GM21423 (cell line): ENCODE measurements at regions not wholly inside any gene's neighbourhood (a gene's known extent, or its start where the extent isn't known, plus 50 kb on each side); places are given as distances from the start of the nearest gene placed in this dataset.

Experiments
- ATAC-seq: cut with Tn5 transposase; IDR thresholded peaks from one replicate; pipeline ENCODE4 v1.9.1; 2021; ENCODE audit warnings: mild to moderate bottlenecking, moderate library complexity; ENCODE audit not compliant: unreplicated experiment

GRCh38 chr22:34879001-34879400 is 187.0 kb upstream of the ISX start:
- no peak for ATAC-seq

DNA sequence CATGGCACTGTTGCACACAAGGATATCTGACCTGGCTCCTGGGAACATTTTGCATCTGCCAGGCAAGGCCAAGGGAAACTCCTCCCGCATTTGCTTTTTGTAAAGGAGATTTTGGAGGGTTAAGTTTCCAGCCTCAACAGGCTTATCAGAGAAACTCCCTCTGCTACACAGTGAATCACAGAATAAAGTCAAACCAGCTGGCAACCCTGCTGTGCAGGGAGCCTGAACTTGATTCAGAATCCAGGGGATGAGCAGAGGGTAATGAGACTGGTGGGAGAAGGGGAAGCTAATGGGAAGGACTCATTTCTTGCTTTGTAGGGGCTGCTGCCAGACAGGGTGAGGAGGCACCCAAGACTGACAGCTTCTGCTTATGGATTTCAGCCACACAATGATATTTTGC is 185.3 kb upstream of the ISX start:
- ATAC-seq: no peak

DNA sequence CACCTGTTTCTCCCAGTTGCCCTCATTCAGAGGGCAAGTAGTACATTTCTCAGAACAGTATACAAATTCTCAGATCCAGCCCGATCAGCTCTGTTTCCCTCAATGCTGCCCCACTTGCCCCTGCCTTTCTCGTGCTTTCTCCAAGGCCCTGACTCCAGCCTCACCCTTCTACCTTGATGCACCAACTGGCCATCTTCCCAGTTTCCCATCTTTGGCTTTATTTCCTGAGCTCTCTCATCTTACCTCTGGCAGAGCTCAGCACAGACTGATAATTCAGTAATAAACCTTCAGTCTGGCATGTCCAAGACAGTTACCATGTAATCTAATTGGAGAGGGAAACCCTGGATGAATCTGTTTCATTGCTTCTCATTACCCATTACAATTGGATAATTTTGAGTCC is 184.5 kb upstream of the ISX start:
- no peak for ATAC-seq

DNA sequence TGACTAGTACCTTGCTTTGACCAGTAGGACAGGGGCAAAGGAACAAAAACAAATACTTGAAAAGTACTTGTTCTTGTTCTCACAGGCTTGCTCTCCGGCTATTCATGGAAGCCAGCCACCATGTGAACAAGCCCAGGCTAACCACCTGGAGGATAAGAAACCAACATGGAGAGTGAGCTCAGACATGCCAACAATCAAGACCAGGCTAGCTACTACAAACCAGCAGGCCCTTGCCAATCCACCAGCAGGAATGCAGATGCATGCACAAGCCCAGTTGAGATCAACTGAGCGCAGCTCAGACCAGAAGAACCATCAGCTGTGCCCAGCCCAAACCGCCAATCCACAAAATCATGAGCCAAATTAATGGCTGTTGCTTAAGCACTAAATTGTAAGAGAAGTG is 180.1 kb upstream of the ISX start:
- no peak for ATAC-seq

DNA sequence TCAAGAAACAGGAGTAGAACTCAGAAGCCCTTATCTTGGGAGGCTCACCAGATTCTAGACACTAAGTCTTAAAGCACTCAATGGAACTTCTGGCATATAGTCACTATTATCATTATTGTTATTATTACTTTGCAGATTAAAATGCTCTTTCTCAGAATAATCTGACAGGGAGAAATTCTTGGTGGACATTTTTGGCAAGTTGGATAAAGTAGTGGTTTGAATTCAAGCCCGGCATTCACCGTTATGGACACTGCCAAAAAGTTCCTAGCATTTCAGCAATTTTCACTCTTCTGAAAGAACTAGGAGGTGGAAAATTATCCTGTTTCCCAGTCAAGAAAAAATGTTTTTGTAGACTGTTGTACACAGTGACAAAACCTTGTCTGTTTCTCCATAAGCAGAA is 179.6 kb upstream of the ISX start:
- no peak for ATAC-seq

- no peak for ATAC-seq
Measured at GRCh38 chr22:34886812-34887211, 179.1 kb upstream of the ISX start.

GRCh38 chr22:34897126-34897525 is 168.8 kb upstream of the ISX start:
- ATAC-seq: no peak

DNA sequence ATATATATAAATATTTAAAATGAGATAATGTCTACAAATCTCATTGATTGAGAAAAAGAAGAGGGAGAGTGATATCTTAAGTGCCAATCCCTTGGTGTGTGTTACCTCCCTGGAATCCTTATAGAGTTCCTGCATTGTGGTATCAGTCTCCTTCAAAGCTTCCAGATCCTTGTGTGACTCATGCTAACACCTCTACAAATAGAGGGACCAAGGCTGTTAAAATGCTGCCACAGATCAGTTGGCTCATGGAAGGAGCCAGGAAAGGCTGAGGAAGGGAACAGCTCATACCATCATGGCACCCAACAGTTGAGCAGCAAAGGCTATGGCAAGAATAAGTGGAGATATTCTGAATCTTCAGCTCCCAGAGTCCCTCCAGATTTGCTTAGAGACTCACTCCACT is 163.6 kb upstream of the ISX start:
- ATAC-seq: no peak

DNA sequence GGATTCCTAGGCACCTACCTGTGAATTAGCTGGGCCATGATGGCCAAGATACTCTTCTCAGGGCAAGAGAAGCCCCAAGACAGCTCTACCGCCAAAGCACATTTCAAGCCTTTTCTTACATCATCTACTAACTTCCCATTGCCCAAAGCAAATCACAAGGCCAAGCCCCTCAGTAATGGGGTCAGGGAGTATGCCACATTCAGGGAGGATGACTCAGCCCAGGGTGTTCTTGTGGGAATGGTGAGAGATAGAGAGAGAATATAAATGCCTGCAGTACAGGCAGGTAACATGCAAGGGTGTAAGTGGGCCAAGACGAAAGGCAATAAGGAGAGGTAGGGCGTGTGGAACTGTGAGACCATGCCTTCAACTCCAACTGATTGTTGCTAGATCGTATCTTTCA is 162.5 kb upstream of the ISX start:
- no peak for ATAC-seq

DNA sequence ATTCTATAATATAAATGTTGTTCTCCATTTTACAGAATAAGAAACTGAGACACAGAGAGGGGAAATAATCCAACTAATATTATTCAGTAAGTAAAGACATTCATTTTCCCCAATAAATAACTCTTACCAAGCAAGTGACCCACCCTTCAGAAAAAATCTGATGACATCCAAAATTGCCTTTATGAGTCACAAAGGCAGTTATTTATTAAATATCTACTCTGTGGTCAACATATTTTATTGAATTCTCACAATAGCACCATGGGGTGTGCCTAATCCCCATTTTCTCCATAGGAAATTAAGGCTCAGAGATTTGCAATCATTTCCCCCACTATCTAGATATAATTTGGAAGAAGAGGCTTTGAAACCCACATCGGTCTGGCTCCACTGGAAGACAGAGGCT is 161.5 kb upstream of the ISX start:
- ATAC-seq: no peak

- no peak for ATAC-seq
Measured at GRCh38 chr22:34913826-34914225, 152.1 kb upstream of the ISX start.

GRCh38 chr22:34914846-34915245 is 151.1 kb upstream of the ISX start:
- no peak for ATAC-seq

- ATAC-seq: no peak
Measured at GRCh38 chr22:34917239-34917638, 148.7 kb upstream of the ISX start.

DNA sequence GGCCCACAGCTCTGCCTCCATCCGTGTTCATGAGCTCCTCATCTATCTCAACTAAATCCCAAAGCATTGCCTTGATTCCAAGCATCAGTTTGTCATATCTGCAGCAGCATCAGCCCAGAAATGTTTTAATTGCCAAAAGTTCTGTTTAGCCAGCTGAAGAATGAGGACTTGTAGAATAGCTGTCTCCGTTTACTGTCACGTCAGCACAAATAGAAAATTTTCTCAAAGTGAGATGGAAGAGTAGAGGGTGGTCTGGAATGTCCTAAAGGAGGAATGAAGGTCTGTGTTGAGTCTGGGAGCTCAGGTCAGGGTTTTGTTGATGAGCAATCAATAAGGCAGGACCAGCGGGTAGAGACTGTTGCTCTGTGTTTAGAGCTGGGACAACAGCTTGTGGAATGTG is 134.9 kb upstream of the ISX start:
- ATAC-seq: no peak

DNA sequence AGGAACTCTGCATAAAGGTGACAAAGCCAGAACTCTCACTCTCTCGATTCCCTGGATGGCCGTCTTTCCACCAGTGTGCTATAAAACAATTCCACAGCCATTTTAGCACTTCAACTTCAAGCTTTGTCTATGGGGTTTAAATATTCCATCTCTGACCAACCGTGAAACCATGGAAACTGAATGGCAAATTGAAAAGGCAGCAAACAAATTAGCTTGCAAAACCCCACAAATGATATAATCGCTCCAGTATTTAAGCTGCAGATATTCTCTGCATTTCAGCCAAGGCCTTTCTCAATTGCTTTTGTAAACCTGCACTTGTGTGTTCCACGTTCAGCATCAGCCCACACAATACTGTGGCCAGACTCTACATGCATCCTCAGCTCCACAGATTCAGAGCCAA is 131.7 kb upstream of the ISX start:
- ATAC-seq: no peak

GRCh38 chr22:34943830-34944229 is 122.1 kb upstream of the ISX start:
- no peak for ATAC-seq

- ATAC-seq: no peak
Measured at GRCh38 chr22:34946339-34946985, 119.5 kb upstream of the ISX start.

- ATAC-seq: no peak
Measured at GRCh38 chr22:34950489-34950888, 115.5 kb upstream of the ISX start.

DNA sequence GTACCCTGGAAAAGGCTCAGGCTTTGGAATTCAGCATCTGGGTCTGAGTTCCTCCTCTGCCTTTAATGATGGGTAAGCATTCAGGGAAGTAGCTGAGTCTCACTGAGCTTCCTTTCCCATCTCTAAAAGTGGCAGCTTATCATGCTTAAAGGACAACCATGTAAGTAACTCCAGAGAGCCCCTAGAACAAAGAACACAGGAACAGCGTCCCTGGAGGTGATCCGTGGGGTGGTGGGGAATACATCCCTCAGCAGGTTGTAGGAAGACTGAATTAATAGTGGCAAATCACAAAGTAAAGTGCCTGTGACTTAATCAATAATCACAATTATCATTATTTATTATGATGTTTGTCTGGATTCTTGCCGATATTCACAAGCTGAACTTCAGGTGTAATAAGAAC is 114.7 kb upstream of the ISX start:
- ATAC-seq: no peak

- no peak for ATAC-seq
Measured at GRCh38 chr22:34960005-34960404, 106.0 kb upstream of the ISX start.

DNA sequence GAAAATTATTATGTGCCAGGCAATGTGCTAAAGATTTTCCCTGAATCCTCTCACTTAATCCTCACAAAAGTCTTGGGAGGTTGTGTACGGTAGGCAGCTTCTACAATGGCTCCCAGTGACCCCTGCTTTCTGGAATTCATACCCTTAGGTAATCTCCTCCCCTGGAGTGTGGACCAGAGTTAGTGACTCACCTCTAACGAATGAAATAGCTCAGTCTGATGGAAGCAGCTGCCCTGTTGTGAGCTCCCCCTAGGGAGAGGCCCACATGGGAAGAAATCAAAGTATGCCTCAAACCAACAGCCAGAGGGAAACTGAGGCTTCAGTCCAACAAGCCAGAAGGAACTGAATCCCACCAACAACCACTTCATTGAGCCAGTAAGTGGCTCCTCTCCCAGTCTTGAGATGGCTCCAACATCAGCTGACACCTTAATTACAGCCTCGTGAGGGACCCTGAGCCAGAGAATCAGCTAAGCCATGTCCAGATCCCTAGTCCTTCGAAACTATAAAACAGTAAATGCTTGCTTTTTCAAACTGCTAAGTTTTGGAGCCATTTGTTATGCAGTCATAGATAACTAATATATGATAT is 98.9 kb upstream of the ISX start:
- no peak for ATAC-seq

DNA sequence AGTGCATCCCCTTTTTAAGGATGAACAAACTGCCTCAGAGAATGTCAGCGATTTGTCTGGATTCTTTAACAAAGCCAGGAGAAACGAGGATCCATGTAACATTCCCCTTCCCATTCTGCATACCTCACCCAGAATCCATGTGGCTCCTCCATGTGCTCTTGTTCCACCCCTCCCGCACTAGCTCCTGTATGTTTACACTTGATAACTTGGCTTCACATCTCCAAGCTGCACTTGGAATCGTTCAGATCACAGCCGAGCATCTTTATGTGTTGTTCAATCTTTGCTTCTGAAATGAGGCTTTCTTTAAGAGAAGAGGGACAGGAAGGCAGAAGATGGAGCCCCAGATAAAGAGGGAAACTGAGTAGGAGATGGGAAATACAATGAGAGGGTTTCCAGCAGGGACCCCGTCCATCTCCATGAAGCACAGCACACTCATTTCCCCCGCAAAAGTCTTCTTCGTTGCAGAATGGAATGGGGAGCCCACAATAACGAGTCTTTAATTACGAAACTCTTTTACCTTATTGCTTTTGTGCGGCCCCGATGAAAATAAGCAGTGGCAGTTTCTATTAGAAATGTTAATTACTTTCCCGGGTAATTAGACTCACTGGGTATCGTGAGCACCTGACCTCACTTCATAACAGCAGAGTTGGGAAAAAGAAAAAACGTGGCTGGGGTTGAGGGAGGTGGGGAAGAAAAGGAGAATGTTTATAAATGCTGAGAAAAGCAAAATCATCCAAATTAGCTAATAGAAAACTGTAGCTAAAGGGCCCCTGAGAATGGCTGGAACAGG is 96.8 kb upstream of the ISX start:
- no peak for ATAC-seq
